ENCODE measurements at regions not wholly inside any gene's neighbourhood (a gene's known extent, or its start where the extent isn't known, plus 50 kb on each side); places are given as distances from the start of the nearest gene placed in this dataset.

DNA sequence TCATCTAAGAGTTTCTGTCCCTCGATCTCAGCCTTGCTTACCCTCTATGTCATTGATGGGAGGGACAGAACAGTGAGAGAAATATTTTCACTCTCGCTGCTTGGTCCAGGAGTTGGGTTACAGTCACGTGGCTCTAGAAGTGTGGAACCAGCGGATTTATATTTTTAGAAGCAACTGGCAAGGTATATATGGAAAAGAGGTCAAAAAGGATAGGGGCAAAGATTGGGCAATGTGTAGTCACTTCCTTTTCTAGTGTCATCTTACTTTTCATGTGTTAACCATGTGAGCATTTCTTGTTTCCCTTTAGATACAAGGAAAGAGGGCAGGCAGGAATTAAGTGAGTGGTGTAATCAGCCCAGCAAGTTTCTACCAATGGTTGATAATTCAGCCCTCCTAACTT is 111.5 kb upstream of the ZNF366 start:
- ATAC-seq (ENCODE audit: low read depth) (no peak), DNase-seq (no peak)
- H3K27me3 Mint-ChIP-seq, result peaks cover 17% of the 10 kb centered on the region
- no peaks in the 10 kb centered on the region for H3K36me3 Mint-ChIP-seq
- H3K9me3 Mint-ChIP-seq, result no peaks in the 10 kb centered on the region
- H3K4me1 Mint-ChIP-seq, result no peaks in the 10 kb centered on the region
- H3K27ac Mint-ChIP-seq, result no peak overlapping the region
- POLR2A ChIA-PET, result no interaction called here
- no peak overlapping the region for H3K4me3 Mint-ChIP-seq

GRCh38 chr5:72615061-72615460 is 107.9 kb upstream of the ZNF366 start:
- Mint-ChIP-seq H3K27me3 (peaks cover 37% of the 10 kb centered on the region), H3K4me3 (no peak overlapping the region), H3K27ac (no peak overlapping the region), H3K4me1 (peaks cover 2% of the 10 kb centered on the region), H3K9me3 (no peaks in the 10 kb centered on the region), H3K36me3 (no peaks in the 10 kb centered on the region)
- POLR2A ChIA-PET, result no interaction called here
- ATAC-seq (ENCODE audit: low read depth) (no peak), DNase-seq (no peak)

- Mint-ChIP-seq H3K4me3 (no peak overlapping the region), H3K27me3 (peaks cover 36% of the 10 kb centered on the region), H3K36me3 (no peaks in the 10 kb centered on the region), H3K9me3 (no peaks in the 10 kb centered on the region), H3K4me1 (peaks cover 2% of the 10 kb centered on the region), H3K27ac (no peak overlapping the region)
- DNase-seq, result no peak
- POLR2A ChIA-PET, result no interaction called here
- no peak for ATAC-seq (ENCODE audit: low read depth)
These were observed 106.3 kb upstream of the ZNF366 start for GRCh38 chr5:72613515-72613914.

- Mint-ChIP-seq H3K27me3 (peaks cover 36% of the 10 kb centered on the region), H3K36me3 (no peaks in the 10 kb centered on the region), H3K4me1 (peaks cover 2% of the 10 kb centered on the region), H3K4me3 (no peak overlapping the region), H3K27ac (no peak overlapping the region), H3K9me3 (no peaks in the 10 kb centered on the region)
- ATAC-seq (ENCODE audit: low read depth) (no peak), DNase-seq (no peak)
- POLR2A ChIA-PET, result no interaction called here
These were observed 105.6 kb upstream of the ZNF366 start for GRCh38 chr5:72612810-72613209.

GRCh38 chr5:72611118-72611730 is 104.0 kb upstream of the ZNF366 start:
- Mint-ChIP-seq H3K27me3 (peaks cover 28% of the 10 kb centered on the region), H3K9me3 (no peaks in the 10 kb centered on the region), H3K4me1 (peaks cover 2% of the 10 kb centered on the region), H3K4me3 (no peak overlapping the region), H3K36me3 (no peaks in the 10 kb centered on the region), H3K27ac (no peak overlapping the region)
- ATAC-seq (ENCODE audit: low read depth) (peak; percentile 72), DNase-seq (peak; percentile 41)
- POLR2A ChIA-PET, result no interaction called here

DNA sequence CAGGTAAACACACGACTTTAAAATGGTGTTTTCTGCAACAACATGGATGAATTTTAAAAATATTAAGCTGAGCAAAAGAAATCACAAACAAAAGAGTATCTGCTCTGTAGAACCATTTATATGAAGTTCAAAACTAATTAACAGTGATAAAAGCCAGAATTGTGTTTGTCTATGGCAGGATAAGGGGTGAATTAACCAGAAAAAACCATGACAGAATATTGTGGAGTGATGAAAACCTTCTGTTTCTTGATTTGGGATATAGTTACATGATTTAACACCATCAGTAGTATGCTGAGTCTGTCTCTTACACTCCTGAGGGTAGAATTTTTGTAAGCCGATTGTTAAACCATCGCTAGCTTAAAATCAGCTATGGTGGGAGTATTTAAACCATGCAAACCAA is 101.7 kb upstream of the ZNF366 start:
- H3K4me3 Mint-ChIP-seq, result no peak overlapping the region
- ATAC-seq (ENCODE audit: low read depth) (no peak), DNase-seq (no peak)
- peaks cover 2% of the 10 kb centered on the region for H3K4me1 Mint-ChIP-seq
- H3K27ac Mint-ChIP-seq, result no peak overlapping the region
- peaks cover 24% of the 10 kb centered on the region for H3K27me3 Mint-ChIP-seq
- H3K9me3 Mint-ChIP-seq, result no peaks in the 10 kb centered on the region
- POLR2A ChIA-PET, result no interaction called here
- no peaks in the 10 kb centered on the region for H3K36me3 Mint-ChIP-seq

- Mint-ChIP-seq H3K27me3 (peaks cover 18% of the 10 kb centered on the region), H3K4me1 (peaks cover 2% of the 10 kb centered on the region), H3K9me3 (no peaks in the 10 kb centered on the region), H3K27ac (no peak overlapping the region), H3K36me3 (no peaks in the 10 kb centered on the region), H3K4me3 (no peak overlapping the region)
- no peak for DNase-seq
- POLR2A ChIA-PET, result no interaction called here
- ATAC-seq (ENCODE audit: low read depth), result no peak
These were observed 101.1 kb upstream of the ZNF366 start for GRCh38 chr5:72608297-72608696.

- ATAC-seq (ENCODE audit: low read depth) (no peak), DNase-seq (no peak)
- no peaks in the 10 kb centered on the region for H3K36me3 Mint-ChIP-seq
- H3K27me3 Mint-ChIP-seq, result peaks cover 13% of the 10 kb centered on the region
- no peak overlapping the region for H3K27ac Mint-ChIP-seq
- POLR2A ChIA-PET, result no interaction called here
- no peaks in the 10 kb centered on the region for H3K9me3 Mint-ChIP-seq
- H3K4me1 Mint-ChIP-seq, result peaks cover 2% of the 10 kb centered on the region
- H3K4me3 Mint-ChIP-seq, result no peak overlapping the region
These were observed 100.2 kb upstream of the ZNF366 start for GRCh38 chr5:72607381-72607780.

GRCh38 chr5:72606525-72606924 is 99.3 kb upstream of the ZNF366 start:
- POLR2A ChIA-PET, result no interaction called here
- Mint-ChIP-seq H3K27ac (no peak overlapping the region), H3K4me3 (no peak overlapping the region), H3K9me3 (no peaks in the 10 kb centered on the region), H3K36me3 (no peaks in the 10 kb centered on the region), H3K27me3 (peaks cover 12% of the 10 kb centered on the region), H3K4me1 (peaks cover 2% of the 10 kb centered on the region)
- ATAC-seq (ENCODE audit: low read depth), result no peak
- no peak for DNase-seq

- Mint-ChIP-seq H3K4me3 (no peak overlapping the region), H3K27me3 (peaks cover 6% of the 10 kb centered on the region), H3K4me1 (no peaks in the 10 kb centered on the region), H3K9me3 (no peaks in the 10 kb centered on the region), H3K27ac (no peak overlapping the region), H3K36me3 (no peaks in the 10 kb centered on the region)
- DNase-seq (no peak), ATAC-seq (ENCODE audit: low read depth) (no peak)
- POLR2A ChIA-PET, result no interaction called here
These were observed 98.4 kb upstream of the ZNF366 start for GRCh38 chr5:72605632-72606031.

DNA sequence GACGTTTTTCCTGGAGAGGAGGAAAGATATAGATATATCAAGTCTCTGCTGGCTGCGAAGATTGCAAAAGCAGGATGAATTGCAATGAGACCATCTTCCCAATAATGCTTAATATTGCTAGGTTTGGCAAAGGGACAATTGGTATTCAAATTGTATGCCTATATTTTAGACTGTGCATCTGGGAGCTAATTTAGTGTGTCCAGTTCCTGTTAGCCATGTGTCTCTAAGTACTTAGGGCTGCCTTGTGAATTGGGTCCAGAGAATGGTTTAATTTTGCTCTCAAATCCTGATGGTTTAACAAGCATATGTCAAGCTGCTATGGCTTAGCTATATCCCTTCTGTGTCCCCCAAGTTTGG is 97.6 kb upstream of the ZNF366 start:
- Mint-ChIP-seq H3K27me3 (peaks cover 2% of the 10 kb centered on the region), H3K4me3 (no peak overlapping the region), H3K27ac (no peak overlapping the region), H3K9me3 (no peaks in the 10 kb centered on the region), H3K36me3 (no peaks in the 10 kb centered on the region), H3K4me1 (no peaks in the 10 kb centered on the region)
- DNase-seq, result no peak
- ATAC-seq (ENCODE audit: low read depth), result no peak
- POLR2A ChIA-PET, result no interaction called here

- Mint-ChIP-seq H3K27me3 (peaks cover 2% of the 10 kb centered on the region), H3K4me3 (no peak overlapping the region), H3K4me1 (no peaks in the 10 kb centered on the region), H3K36me3 (no peaks in the 10 kb centered on the region), H3K9me3 (no peaks in the 10 kb centered on the region), H3K27ac (no peak overlapping the region)
- POLR2A ChIA-PET, result no interaction called here
- ATAC-seq (ENCODE audit: low read depth), result no peak
- no peak for DNase-seq
These were observed 97.0 kb upstream of the ZNF366 start for GRCh38 chr5:72604111-72604797.

DNA sequence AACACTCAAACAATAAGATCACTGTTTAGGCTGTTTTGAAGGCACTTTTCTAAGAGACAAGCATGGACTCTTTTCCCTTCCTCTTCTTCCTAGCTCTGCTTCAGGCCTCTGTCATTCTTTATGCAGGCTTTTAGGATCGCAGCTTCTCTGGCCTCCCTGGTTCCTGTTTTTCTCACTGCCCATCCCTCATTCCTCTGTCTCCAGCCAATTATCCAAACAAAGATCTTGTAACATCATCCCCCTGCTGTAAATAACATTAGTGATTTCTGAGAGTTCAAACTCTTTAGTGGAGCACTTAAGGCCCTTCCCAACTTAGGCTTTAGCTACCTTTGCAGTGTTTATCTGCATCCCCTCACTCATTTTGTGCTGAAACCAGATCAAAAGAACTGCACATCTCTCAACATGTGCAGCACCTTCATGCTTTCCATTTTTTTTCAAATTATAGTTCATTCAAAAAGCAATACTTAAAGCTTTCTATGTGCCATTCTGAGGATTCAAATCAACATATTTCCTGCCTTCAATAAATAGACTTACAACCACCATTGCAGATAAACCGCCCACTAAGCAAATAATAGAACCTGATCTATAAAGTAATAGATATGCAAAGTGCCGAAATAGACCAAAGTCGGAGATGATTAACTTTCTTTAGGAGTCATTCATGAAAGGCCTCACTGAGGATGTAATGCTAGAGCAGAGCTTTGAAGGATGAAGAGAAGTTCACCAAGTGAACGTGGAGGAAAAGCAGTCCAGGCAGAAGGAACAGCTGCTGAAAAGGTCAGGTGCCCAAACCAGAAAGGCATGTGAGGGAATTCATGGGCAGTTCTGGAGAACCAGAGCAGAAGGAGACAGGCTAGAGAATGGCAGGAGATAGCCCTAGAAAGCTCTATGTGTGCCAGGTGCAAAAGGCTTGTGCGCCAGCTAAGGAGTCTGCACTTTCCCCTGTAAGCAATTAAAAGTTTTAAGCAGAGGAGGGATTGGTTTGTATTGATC is 95.8 kb upstream of the ZNF366 start:
- POLR2A ChIA-PET, result no interaction called here
- H3K27ac Mint-ChIP-seq, result no peak overlapping the region
- ATAC-seq (ENCODE audit: low read depth), result no peak
- peaks cover 2% of the 10 kb centered on the region for H3K9me3 Mint-ChIP-seq
- no peak overlapping the region for H3K4me3 Mint-ChIP-seq
- H3K27me3 Mint-ChIP-seq, result peaks cover 2% of the 10 kb centered on the region
- H3K4me1 Mint-ChIP-seq, result peaks cover 5% of the 10 kb centered on the region
- no peak for DNase-seq
- no peaks in the 10 kb centered on the region for H3K36me3 Mint-ChIP-seq

- POLR2A ChIA-PET, result no interaction called here
- Mint-ChIP-seq H3K4me1 (peaks cover 5% of the 10 kb centered on the region), H3K4me3 (no peak overlapping the region), H3K27ac (no peak overlapping the region), H3K9me3 (peaks cover 2% of the 10 kb centered on the region), H3K27me3 (peaks cover 2% of the 10 kb centered on the region), H3K36me3 (no peaks in the 10 kb centered on the region)
- no peak for ATAC-seq (ENCODE audit: low read depth)
- DNase-seq, result no peak
These were observed 94.7 kb upstream of the ZNF366 start for GRCh38 chr5:72601861-72602260.

All from activated naive CD8-positive, alpha-beta T cell treated with anti-CD3 and anti-CD28 coated beads, Interleukin-2, amount 10 ng/mL, durations not matched to agents 7 days and 5 days (primary cell).